GM12878 (cell line): ENCODE measurements at regions not wholly inside any gene's neighbourhood (a gene's known extent, or its start where the extent isn't known, plus 50 kb on each side); places are given as distances from the start of the nearest gene placed in this dataset.

Experiments
- ATF3 ChIP-seq: IDR thresholded peaks from 2 replicates; pipeline ENCODE4 v1.6.1; 2011; ENCODE audit warnings: low read depth, mild to moderate bottlenecking, low read length, moderate library complexity, borderline replicate concordance; ENCODE audit errors: extremely low read depth
- BHLHE40 ChIP-seq, 2 experiments: fragments of 450-650 bp in 1 of 2; IDR thresholded peaks; 2 replicates each; pipeline ENCODE4 v1.6.1; 2011 to 2017; ENCODE audit warnings: low read depth in 2 of 2, borderline replicate concordance in 1 of 2, improper control_type of control experiment in 1 of 2, low read length in 1 of 2, mild to moderate bottlenecking in 1 of 2
- CBFB ChIP-seq: IDR thresholded peaks from 2 replicates; pipeline ENCODE4 v1.6.1; 2016; ENCODE audit warnings: antibody characterized with exemption, low read depth
- CEBPB ChIP-seq, 2 experiments: fragments of 150-350 bp in 1 of 2; IDR thresholded peaks; 2 replicates each; pipeline ENCODE4 v1.6.1; 2012 to 2014; ENCODE audit warnings: low read depth in 2 of 2, low read length in 2 of 2, borderline replicate concordance in 1 of 2, inconsistent platforms in 1 of 2
- CREB1 ChIP-seq: IDR thresholded peaks from 2 replicates; pipeline ENCODE4 v1.6.1; 2012; ENCODE audit warnings: low read depth, mild to moderate bottlenecking, inconsistent platforms
- CTCF ChIP-seq, 3 experiments: IDR thresholded peaks in 2 of 3; conservative IDR thresholded peaks in 1 of 3; 2 replicates each; pipeline ENCODE4 v1.5.1; 2011; ENCODE audit warnings: low read depth in 3 of 3, low read length in 3 of 3, mild to moderate bottlenecking in 3 of 3, control low read depth in 2 of 3, moderate library complexity in 2 of 3, inconsistent platforms in 1 of 3, mixed read lengths in 1 of 3; ENCODE audit not compliant: control insufficient read depth in 2 of 3, insufficient read depth in 1 of 3; ENCODE audit errors: extremely low read depth in 1 of 3
- HCFC1 ChIP-seq: fragments of 150-350 bp; IDR thresholded peaks from 2 replicates; pipeline ENCODE4 v1.6.1; 2014; ENCODE audit warnings: low read length
- HDAC6 ChIP-seq: fragments of 200-600 bp; sonication (generic); IDR thresholded peaks from one replicate; pipeline ENCODE4 v1.8.0; 2017; ENCODE audit warnings: antibody characterized with exemption; ENCODE audit not compliant: unreplicated experiment
- IKZF1 ChIP-seq: fragments of 450-650 bp; conservative IDR thresholded peaks from 2 replicates; pipeline ENCODE4 v1.6.1; 2017; ENCODE audit warnings: antibody characterized with exemption, mild to moderate bottlenecking
- IRF3 ChIP-seq: fragments of 450-650 bp; IDR thresholded peaks from 2 replicates; pipeline ENCODE4 v1.6.1; 2014; ENCODE audit warnings: mild to moderate bottlenecking
- NRF1 ChIP-seq: conservative IDR thresholded peaks from 2 replicates; pipeline ENCODE4 v1.6.1; 2011; ENCODE audit warnings: mild to moderate bottlenecking, low read depth, low read length, improper control_type of control experiment
- PKNOX1 ChIP-seq: fragments of 450-650 bp; IDR thresholded peaks from 2 replicates; pipeline ENCODE4 v1.6.1; 2016; ENCODE audit warnings: mild to moderate bottlenecking
- POU2F2 ChIP-seq: IDR thresholded peaks from 3 replicates; pipeline ENCODE4 v1.6.1; 2011; ENCODE audit warnings: low read depth, mild to moderate bottlenecking, low read length, borderline replicate concordance
- RAD21 ChIP-seq: IDR thresholded peaks from 2 replicates; pipeline ENCODE4 v1.6.1; 2011; ENCODE audit warnings: mild to moderate bottlenecking, low read depth, low read length, moderate library complexity; ENCODE audit not compliant: insufficient read depth
- RFX5 ChIP-seq: IDR thresholded peaks from 2 replicates; pipeline ENCODE4 v1.6.1; 2011; ENCODE audit warnings: low read depth, low read length, improper control_type of control experiment
- SKIL ChIP-seq: fragments of 450-650 bp; IDR thresholded peaks from 2 replicates; pipeline ENCODE4 v1.6.1; 2017; ENCODE audit warnings: mild to moderate bottlenecking, low read depth, inconsistent platforms; ENCODE audit not compliant: poor library complexity, severe bottlenecking
- SMARCA5 ChIP-seq: fragments of 450-650 bp; IDR thresholded peaks from 2 replicates; pipeline ENCODE4 v1.6.1; 2017; ENCODE audit warnings: mild to moderate bottlenecking
- SPI1 ChIP-seq: IDR thresholded peaks from 2 replicates; pipeline ENCODE4 v1.6.1; 2011; ENCODE audit warnings: low read depth, mild to moderate bottlenecking, low read length, moderate library complexity, borderline replicate concordance; ENCODE audit not compliant: insufficient read depth
- TCF3 ChIP-seq: IDR thresholded peaks from 2 replicates; pipeline ENCODE4 v1.6.1; 2012; ENCODE audit warnings: low read depth, mild to moderate bottlenecking, low read length, borderline replicate concordance; ENCODE audit not compliant: insufficient read depth
- USF2 ChIP-seq: IDR thresholded peaks from 2 replicates; pipeline ENCODE4 v1.6.1; 2011; ENCODE audit warnings: low read depth, low read length, improper control_type of control experiment, borderline replicate concordance
- ZNF217 ChIP-seq: fragments of 450-650 bp; IDR thresholded peaks from 2 replicates; pipeline ENCODE4 v1.6.1; 2017; ENCODE audit warnings: antibody characterized with exemption, mild to moderate bottlenecking

- 0 out of 2 replicates have a peak, but pooled peaks have one; percentile 30 for TF ChIP-seq HCFC1
- peak; percentile 67; the same call in 1 of the 2 replicates for TF ChIP-seq ZNF217
- peak; percentile 46; the same call in 1 of the 2 replicates for TF ChIP-seq RAD21
- TF ChIP-seq CTCF (IDR thresholded peaks at IDR 0.05 in 2 of 3, conservative IDR thresholded peaks at IDR 0.05 in 1 of 3; ENCODE audit: control insufficient read depth in 2 of 3, extremely low read depth in 1 of 3, insufficient read depth in 1 of 3, low read depth in 3 of 3, low read length in 3 of 3) = peak; percentile 96 to 100 (median 98)
- TF ChIP-seq POU2F2 = 0 out of 3 replicates have a peak, but pooled peaks have one; percentile 40
- TF ChIP-seq ATF3 = peak; percentile 84; the same call in 1 of the 2 replicates
- TF ChIP-seq CEBPB (IDR thresholded peaks at IDR 0.05; ENCODE audit: borderline replicate concordance in 1 of 2, low read depth in 2 of 2, low read length in 2 of 2) = no peak
- TF ChIP-seq PKNOX1 = no peak
- no peak for TF ChIP-seq SKIL
- TF ChIP-seq BHLHE40 (IDR thresholded peaks at IDR 0.05; ENCODE audit: borderline replicate concordance in 1 of 2, low read depth in 2 of 2, low read length in 1 of 2) = peak; percentile 72 to 82
- TF ChIP-seq HDAC6 = no peak
- peak; percentile 46; the same call in 1 of the 2 replicates for TF ChIP-seq IKZF1
- TF ChIP-seq USF2 = peak; percentile 53
- TF ChIP-seq RFX5 = no peak
- TF ChIP-seq SMARCA5 = peak; percentile 99
- no peak for TF ChIP-seq IRF3
- TF ChIP-seq TCF3 = 0 out of 2 replicates have a peak, but pooled peaks have one; percentile 8
- TF ChIP-seq NRF1 = no peak; the same call in 1 of the 2 replicates
- TF ChIP-seq CREB1 = 0 out of 2 replicates have a peak, but pooled peaks have one; percentile 30
- TF ChIP-seq SPI1 = no peak
- 0 out of 2 replicates have a peak, but pooled peaks have one; percentile 25 for TF ChIP-seq CBFB
Measured at GRCh38 chr16:85420501-85421337, 192.4 kb upstream of the GSE1 start (continued).
